Activated CD8-positive, alpha-beta T cell treated with anti-CD3 and anti-CD28 coated beads for 36 hours (primary cell): ENCODE measurements at regions not wholly inside any gene's neighbourhood (a gene's known extent, or its start where the extent isn't known, plus 50 kb on each side); places are given as distances from the start of the nearest gene placed in this dataset.

Experiments
- ATAC-seq: fragments of 200-7000 bp; cut with Tn5 transposase; one replicate; pipeline ENCODE4 v1.10.0; 2021; ENCODE audit warnings: mild to moderate bottlenecking, moderate library complexity
- CTCF ChIA-PET: fragments of 350-600 bp; sonication (Branson Sonifier 250); formaldehyde crosslinking; loops from one replicate; lab custom pipeline; 2021; ENCODE audit warnings: antibody characterized with exemption; lab: Charles Lee
- POLR2A ChIA-PET: fragments of 350-600 bp; sonication (Branson Sonifier 250); formaldehyde crosslinking; loops from one replicate; lab custom pipeline; 2021; ENCODE audit warnings: antibody characterized with exemption; lab: Charles Lee
- DNase-seq: peaks from one replicate; pipeline ENCODE4 v3.0.0-alpha.2; 2020
- H3K27ac Mint-ChIP-seq: one replicate; pipeline ENCODE4 v1.8.0; 2021; ENCODE audit warnings: mild to moderate bottlenecking, mixed read lengths
- H3K27me3 Mint-ChIP-seq: one replicate; pipeline ENCODE4 v1.8.0; 2021; ENCODE audit warnings: mixed read lengths
- H3K36me3 Mint-ChIP-seq: one replicate; pipeline ENCODE4 v1.8.0; 2021; ENCODE audit warnings: low read depth, mixed read lengths
- H3K4me1 Mint-ChIP-seq: one replicate; pipeline ENCODE4 v1.8.0; 2021; ENCODE audit warnings: low read depth, mixed read lengths
- H3K4me3 Mint-ChIP-seq: one replicate; pipeline ENCODE4 v1.8.0; 2021; ENCODE audit warnings: mild to moderate bottlenecking, moderate library complexity, mixed read lengths
- H3K9me3 Mint-ChIP-seq: one replicate; pipeline ENCODE4 v1.8.0; 2021; ENCODE audit warnings: mixed read lengths
- CTCF ChIP-seq: fragments of 200-600 bp; IDR thresholded peaks from one replicate; pipeline ENCODE4 v1.8.0; 2022; ENCODE audit warnings: antibody characterized with exemption, mild to moderate bottlenecking
- intact Hi-C: fragments of 100-400 bp; cut with micrococcal nuclease; formaldehyde crosslinking; loops from one replicate; pipeline ENCODE4 v1.10.0; 2022

DNA sequence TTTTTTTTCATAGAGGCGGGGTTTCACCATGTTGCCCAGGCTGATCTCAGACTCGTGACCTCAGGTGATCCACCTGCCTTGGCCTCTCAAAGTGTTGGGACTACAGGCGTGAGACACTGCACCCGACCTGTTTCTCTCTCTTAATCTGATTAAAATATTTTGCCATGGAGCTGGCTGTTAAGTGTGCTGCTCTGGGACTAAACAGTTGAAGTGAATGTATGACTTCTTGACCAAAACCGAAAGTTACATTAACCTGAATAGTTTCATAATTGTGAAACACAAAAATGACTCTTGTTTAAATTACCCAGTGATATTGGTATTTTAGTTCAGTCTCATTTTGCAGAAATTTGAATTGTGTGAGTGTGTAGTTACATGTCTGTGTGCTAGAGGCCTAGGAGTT lies 2548.6 kb downstream of the PCDH7 start:
- CTCF ChIA-PET: no interaction called here
- DNase-seq: no peak
- H3K4me1 Mint-ChIP-seq: no peaks in the 10 kb centered on the region
- no peak for TF ChIP-seq CTCF
- no peaks in the 10 kb centered on the region for H3K27me3 Mint-ChIP-seq
- no peak for ATAC-seq
- no peaks in the 10 kb centered on the region for H3K36me3 Mint-ChIP-seq
- H3K4me3 Mint-ChIP-seq: no peak overlapping the region
- H3K9me3 Mint-ChIP-seq: peaks cover 7% of the 10 kb centered on the region
- intact Hi-C loops: no loop called here
- POLR2A ChIA-PET: no interaction called here
- H3K27ac Mint-ChIP-seq: no peak overlapping the region

- no peak for DNase-seq
- ChIA-PET CTCF (no interaction called here), POLR2A (no interaction called here)
- no peak for ATAC-seq
- peaks cover 7% of the 10 kb centered on the region for H3K9me3 Mint-ChIP-seq
- no peak overlapping the region for H3K27ac Mint-ChIP-seq
- no peak for TF ChIP-seq CTCF
- intact Hi-C loops: no loop called here
- H3K4me3 Mint-ChIP-seq: no peak overlapping the region
- no peaks in the 10 kb centered on the region for H3K27me3 Mint-ChIP-seq
- no peaks in the 10 kb centered on the region for H3K4me1 Mint-ChIP-seq
- no peaks in the 10 kb centered on the region for H3K36me3 Mint-ChIP-seq
These were observed 2550.2 kb downstream of the PCDH7 start for GRCh38 chr4:33270403-33270802.

DNA sequence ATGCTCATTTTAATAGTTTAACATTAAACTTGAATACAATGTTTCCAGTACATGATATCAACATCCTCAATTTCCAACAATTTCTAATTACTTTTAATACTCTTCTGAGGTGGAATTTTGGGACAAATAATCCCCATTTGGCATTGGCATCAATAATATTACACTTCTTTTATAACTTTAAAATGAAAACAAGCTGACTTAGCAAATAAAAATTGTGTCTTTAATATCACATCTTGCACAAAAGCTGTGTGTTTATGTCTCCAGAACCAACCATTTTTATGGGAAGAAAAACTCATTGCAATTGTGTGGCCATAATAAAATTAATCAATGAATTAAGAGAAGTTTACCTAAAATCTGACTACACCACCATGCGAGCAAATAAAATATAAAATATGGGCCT lies 2552.6 kb downstream of the PCDH7 start:
- no peak for ATAC-seq
- Mint-ChIP-seq H3K27me3 (no peaks in the 10 kb centered on the region), H3K9me3 (peaks cover 8% of the 10 kb centered on the region), H3K27ac (no peak overlapping the region), H3K36me3 (no peaks in the 10 kb centered on the region), H3K4me1 (no peaks in the 10 kb centered on the region), H3K4me3 (no peak overlapping the region)
- POLR2A ChIA-PET: no interaction called here
- DNase-seq: no peak
- no peak for TF ChIP-seq CTCF
- CTCF ChIA-PET: no interaction called here
- intact Hi-C loops: no loop called here

GRCh38 chr4:33283818-33284217 lies 2563.6 kb downstream of the PCDH7 start:
- H3K4me1 Mint-ChIP-seq: no peaks in the 10 kb centered on the region
- CTCF ChIA-PET: no interaction called here
- DNase-seq: no peak
- no peaks in the 10 kb centered on the region for H3K36me3 Mint-ChIP-seq
- H3K27me3 Mint-ChIP-seq: no peaks in the 10 kb centered on the region
- peaks cover 8% of the 10 kb centered on the region for H3K9me3 Mint-ChIP-seq
- H3K27ac Mint-ChIP-seq: no peak overlapping the region
- POLR2A ChIA-PET: no interaction called here
- no peak overlapping the region for H3K4me3 Mint-ChIP-seq
- no peak for ATAC-seq
- intact Hi-C loops: no loop called here
- no peak for TF ChIP-seq CTCF

DNA sequence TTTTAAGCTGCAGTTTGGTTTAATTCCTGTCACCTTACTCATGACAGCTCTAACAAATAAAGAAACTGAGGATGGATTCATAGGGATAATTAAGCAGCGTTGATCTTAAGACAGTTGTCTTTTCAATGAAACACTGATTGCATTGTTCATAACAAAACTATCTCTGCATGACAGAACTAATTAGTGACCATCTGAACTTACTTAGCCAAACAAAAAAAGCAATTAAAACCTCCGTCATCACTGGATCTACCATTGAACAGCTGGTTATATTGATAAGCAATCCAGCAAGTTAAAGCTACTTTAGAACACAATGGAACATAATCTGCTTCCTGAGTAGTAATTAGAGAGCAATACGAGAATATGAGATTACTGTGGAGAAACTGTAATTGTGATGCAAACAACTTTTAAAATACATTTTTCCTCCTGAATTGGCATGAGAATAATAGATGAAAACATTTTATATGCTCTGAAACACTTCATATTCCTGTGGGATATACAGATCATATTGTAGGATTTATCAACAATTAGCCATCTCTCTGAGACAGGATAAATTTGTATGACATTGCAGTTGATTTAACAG lies 2576.8 kb downstream of the PCDH7 start:
- no peaks in the 10 kb centered on the region for H3K36me3 Mint-ChIP-seq
- ChIA-PET POLR2A (no interaction called here), CTCF (no interaction called here)
- no peaks in the 10 kb centered on the region for H3K4me1 Mint-ChIP-seq
- intact Hi-C loops: no loop called here
- no peak for DNase-seq
- no peak for TF ChIP-seq CTCF
- H3K4me3 Mint-ChIP-seq: no peak overlapping the region
- no peak overlapping the region for H3K27ac Mint-ChIP-seq
- ATAC-seq: no peak
- H3K9me3 Mint-ChIP-seq: peaks cover 5% of the 10 kb centered on the region
- H3K27me3 Mint-ChIP-seq: no peaks in the 10 kb centered on the region
